ENCODE measurements at regions not wholly inside any gene's neighbourhood (a gene's known extent, or its start where the extent isn't known, plus 50 kb on each side); places are given as distances from the start of the nearest gene placed in this dataset.

DNA sequence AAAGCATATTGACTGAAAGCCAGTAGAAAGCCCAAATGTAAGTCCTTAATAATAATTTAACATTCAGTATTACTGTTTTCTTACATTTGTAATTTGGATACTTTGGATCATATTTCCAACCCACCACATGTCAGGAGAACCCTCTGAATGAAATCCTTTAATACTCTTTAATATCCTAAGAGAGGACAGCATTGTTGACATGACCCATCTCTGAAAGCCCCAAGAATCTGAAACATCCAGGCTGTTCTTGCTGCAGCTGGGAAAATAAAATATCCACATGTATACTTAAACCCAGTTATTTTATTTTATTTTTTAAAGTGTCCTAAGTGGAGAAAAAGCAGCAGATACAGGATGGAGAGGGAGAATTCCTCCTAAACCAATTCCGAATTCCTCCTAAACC is 130.8 kb upstream of the RIPOR2 start:
- TF ChIP-seq, protein P1, sequence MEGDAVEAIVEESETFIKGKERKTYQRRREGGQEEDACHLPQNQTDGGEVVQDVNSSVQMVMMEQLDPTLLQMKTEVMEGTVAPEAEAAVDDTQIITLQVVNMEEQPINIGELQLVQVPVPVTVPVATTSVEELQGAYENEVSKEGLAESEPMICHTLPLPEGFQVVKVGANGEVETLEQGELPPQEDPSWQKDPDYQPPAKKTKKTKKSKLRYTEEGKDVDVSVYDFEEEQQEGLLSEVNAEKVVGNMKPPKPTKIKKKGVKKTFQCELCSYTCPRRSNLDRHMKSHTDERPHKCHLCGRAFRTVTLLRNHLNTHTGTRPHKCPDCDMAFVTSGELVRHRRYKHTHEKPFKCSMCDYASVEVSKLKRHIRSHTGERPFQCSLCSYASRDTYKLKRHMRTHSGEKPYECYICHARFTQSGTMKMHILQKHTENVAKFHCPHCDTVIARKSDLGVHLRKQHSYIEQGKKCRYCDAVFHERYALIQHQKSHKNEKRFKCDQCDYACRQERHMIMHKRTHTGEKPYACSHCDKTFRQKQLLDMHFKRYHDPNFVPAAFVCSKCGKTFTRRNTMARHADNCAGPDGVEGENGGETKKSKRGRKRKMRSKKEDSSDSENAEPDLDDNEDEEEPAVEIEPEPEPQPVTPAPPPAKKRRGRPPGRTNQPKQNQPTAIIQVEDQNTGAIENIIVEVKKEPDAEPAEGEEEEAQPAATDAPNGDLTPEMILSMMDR (conservative IDR thresholded peaks at IDR 0.05): no peak
- H3K27ac ChIP-seq: no peak overlapping the region

DNA sequence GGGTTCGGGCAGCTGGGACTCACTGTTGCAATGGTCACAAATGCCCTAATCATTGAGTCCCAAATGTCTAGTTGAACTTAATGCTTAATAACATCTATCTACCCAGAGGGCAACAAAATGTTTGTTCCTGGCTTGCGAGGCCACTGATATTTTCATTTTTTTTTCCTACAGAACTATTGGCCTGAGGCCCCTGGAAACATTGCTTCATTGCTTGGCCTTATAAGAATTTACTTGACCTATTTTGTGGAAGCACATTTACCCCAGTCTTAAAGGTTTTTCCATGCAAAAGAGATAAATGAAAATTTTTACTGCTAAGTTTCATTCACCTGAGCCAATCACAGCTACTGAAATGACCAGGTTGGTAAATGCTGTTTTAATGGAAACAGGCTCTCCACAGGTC is 133.1 kb upstream of the RIPOR2 start:
- TF ChIP-seq, protein P1 (conservative IDR thresholded peaks at IDR 0.05): no peak
- no peak overlapping the region for H3K27ac ChIP-seq

DNA sequence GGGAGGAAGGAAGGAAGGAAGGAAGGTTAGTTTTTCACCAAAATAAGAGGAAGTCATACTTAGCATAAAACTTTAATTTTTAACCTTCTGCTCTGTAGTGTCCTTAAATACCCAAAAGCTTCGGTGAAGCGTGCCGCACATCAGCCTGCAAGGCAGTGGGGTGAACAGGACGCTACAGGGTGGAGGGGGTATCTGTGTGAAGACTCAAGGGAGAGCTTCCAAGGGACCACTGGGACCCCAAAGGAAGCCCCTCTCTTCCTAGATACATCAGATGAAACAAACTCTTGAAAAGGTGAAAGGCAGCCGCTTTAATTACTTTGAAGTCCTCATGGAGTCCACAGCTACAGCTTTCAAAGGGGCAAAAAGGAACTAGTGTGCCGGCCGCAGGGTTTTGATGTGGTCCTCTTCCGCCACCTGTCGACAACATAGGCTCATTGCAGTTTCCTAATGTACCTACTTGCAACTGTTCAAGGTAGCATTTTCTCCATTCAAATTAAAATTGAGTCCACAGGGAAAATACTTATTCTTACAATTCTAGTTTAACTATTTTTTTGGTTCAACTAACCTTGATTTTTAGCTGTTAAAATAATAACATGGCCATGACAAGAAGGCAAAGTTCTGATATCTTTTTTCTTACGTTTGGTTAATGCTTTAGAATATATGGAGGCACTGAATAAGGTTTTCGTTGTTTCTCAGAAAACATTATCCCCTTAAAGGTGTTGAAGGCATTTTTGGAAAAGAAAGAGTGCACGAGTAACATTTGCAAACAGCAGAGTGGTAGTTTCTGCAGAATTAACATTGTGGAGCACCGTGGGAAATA is 135.0 kb upstream of the RIPOR2 start:
- no peak overlapping the region for H3K27ac ChIP-seq
- TF ChIP-seq, protein P1 (conservative IDR thresholded peaks at IDR 0.05): peak; percentile 94

DNA sequence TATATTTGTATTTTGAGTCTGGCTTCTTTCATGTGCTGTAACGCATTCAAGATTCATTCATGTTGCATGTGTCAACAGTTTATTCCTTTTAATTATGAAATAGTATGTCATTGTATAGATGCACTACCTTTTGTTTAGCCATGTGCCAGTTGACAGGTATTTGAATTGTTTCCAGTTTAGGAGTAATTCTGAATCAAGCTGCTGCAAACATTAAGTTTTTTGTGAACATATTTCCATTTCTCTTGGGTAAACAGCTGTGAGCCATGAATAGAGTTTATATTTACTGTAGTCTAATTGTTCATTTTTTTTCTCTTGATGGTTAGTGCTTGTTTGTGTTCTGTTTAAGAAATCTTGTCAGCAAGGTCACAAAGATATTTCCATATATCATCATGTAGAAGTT is 142.4 kb upstream of the RIPOR2 start:
- TF ChIP-seq, protein P1 (conservative IDR thresholded peaks at IDR 0.05): no peak
- H3K27ac ChIP-seq: no peak overlapping the region

GRCh38 chr6:25083784-25084507 is 148.2 kb upstream of the RIPOR2 start:
- H3K27ac ChIP-seq: no peak overlapping the region
- TF ChIP-seq, protein P1 (conservative IDR thresholded peaks at IDR 0.05): no peak

GRCh38 chr6:25084508-25084833 is 148.7 kb upstream of the RIPOR2 start:
- no peak overlapping the region for H3K27ac ChIP-seq
- TF ChIP-seq, protein P1 (conservative IDR thresholded peaks at IDR 0.05): no peak

- TF ChIP-seq, protein P1 (conservative IDR thresholded peaks at IDR 0.05): no peak
- H3K27ac ChIP-seq: no peak overlapping the region
These were observed 150.0 kb upstream of the RIPOR2 start for GRCh38 chr6:25085756-25086155.

Measured in VCaP (cell line).